ENCODE measurements at regions not wholly inside any gene's neighbourhood (a gene's known extent, or its start where the extent isn't known, plus 50 kb on each side); places are given as distances from the start of the nearest gene placed in this dataset.

DNA sequence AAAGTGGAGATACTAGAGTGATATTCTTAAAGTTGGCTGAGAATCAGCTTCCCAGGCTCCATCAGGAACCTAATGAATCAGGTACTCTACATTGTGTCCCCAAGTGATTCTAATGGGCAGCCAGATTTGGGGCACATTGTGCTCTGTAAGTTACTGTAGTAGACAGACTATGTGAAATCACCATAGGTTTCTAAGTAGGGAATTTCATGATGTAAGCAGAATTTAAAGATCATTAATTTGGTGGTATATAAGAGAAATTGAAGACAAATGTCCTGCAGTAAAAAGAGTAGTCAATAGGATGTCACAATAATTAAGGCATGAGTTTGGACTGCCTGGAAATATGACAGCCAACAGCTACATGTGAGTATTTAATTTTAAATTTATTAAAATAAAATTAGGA, 602.4 kb upstream of the ACVR2A start:
- no peak for DNase-seq

DNA sequence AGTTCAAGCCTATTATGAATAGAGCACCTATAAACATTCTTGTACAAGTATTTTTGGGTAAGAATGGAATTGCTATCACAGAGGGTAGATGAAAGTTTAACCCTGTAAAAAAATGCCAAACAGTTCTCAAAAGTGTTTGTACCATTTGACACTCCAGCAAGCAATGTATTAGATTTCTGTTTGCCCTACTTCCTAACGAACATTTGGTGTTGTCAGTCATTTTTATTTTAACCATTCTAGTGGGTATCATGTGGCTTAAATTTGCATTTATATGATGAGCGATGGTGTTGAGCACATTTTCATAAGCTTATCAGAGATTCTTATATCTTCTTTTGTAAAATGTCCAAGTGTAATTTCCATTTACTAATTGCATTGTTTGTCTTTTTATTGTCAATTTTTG, 608.2 kb upstream of the ACVR2A start:
- DNase-seq = no peak

DNA sequence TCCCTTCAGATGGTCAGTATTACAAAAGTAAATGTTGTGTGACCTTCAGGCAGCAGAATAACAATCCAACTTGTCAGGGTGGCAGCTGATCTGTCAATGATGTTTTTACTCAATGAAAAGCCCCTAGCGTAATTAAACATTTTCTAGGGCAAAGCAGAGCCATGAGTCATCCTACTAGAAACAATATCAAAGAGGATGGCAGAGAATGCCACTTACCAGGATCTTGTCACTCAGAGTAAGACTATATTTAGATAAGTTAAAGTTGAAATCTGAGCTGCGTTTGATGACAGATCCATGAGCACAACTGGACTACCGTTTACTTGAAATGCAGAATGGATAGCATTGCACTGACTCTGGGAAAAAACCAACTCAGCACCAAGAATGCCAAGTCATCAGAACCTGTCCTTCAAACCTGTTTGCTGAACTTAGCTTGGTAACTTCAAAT, 612.6 kb upstream of the ACVR2A start:
- no peak for DNase-seq

DNA sequence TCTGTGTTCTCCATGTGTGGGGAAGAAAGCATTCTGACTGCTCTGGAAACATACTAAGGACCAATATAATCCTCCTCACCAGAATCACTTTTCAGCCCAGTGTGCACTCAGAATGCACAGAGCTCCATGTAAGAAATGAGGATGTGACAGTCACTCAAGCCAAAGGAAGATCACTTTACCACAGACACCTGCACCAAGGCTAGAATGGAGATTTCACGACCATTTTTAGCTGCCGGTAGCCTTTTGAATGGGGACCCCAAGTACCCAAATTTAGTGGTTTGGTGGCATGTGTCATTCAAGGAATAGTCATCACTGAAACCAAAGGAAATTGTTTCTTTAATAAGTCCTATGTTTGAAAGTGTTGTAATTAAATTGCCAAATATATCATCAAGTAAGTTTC, 613.2 kb upstream of the ACVR2A start:
- DNase-seq = no peak

DNA sequence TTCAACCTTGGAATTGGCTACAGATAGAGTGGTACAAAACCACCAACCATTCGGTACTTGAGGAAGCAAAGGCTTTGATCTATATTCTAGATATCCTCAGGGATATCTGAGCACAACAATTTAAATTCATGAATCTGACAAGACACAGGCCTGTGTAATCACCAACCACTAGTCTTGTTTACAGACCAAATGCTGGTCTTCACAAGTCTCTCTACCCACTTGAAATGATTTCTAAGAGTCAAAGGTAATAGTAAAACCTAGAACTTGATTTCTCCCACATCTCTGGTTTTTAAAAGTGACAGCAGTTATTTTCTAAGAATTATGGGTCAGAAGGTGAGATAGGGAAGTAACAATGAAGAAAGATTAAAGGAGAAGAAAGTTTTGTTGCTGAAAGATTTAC, 613.7 kb upstream of the ACVR2A start:
- DNase-seq = no peak

DNA sequence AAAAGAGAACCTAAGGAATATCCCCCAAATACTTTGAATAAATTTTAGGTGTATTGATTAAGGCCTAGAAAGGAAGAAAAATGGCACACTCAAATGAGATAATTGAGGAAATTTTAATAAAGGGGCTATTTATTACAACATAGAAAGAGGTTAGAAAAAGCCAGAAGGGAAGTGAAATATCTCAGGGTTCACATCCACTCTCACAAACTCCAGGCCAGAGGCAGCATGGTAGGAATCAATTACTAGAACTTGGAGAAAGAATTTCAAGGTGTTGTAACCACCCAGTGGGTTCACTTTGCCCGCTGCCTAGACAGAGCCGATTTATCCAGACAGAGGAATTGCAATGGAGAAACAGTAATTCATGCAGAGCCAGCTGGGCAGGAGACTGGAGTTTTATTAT, 617.5 kb upstream of the ACVR2A start:
- no peak for DNase-seq

DNA sequence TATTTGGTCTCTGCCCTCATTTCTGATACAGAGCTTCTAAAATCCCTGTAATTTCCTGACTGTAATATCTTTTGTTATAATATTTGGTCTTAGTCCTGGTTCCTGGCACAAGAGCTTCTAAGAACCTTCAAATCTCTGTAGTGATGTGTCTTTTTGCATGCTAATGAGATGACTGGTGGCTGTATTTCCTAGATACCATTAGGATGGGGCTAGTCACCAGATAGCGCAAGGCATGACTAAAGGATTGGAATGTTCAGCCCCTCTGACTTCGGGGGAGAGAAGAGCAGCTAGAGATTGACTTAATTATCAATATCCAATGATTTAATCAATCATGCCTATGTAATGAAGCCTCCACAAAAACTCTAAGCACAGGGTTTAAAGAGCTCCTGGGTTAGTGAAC, 620.8 kb upstream of the ACVR2A start:
- no peak for DNase-seq

DNA sequence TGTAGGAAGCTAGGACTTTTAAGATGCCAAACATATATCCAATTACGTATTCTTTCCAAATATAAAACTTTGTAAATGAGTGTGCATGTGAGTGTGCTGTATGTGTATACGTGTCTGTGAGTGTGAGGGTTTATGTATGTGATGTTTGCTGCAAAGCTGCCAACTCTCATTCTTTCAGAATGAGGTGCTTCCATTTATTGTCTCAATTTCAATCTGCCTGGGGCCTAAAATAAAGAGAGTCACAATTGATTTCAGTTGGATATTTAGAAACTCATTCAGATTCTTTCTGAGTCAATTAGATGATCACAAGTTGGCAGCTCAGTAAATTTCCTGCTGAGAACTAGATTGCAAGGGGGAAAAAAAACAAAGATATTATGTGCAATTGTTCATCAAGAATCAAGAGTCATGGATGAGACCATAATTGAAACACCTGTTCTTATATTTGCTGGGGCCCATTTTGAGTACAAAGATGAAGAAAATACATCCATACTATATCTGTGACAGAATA, 621.2 kb upstream of the ACVR2A start:
- DNase-seq = no peak

DNA sequence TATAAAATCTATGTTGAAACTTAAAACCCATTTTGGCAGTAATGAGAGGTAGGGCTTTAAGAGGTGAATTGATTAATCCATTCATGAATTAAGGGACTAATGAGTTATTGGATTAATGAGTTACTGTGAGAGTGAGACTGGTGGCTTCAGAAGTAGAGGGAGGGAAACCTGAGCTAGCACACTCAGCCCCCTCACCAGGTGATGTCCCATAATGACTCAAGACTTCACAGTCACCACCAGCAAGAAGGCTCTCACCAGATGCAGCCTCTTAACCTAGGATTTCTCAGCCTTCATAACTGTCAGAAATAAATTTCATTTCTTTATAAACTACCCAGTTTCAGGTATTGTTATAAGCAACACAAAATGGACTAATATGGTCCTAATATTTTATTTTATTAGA, 621.7 kb upstream of the ACVR2A start:
- DNase-seq = no peak

DNA sequence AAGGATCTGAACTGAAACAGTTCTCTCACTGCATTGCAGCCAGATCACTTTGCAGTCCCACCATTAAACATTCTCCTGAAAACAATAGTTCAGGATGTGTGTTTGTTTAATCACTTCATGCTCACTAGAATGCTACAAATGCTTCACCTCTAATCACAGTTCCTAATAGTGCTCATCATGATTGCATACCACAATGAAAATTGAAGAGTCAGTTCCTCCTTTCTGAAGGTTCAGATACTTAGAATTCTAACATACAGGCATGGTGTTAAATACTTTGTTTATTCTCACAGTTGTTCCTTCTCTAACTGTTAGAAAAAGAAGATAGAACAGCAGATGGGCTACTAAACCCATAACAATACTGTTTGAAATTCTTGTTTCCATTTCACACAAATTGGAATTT, 622.3 kb upstream of the ACVR2A start:
- no peak for DNase-seq

DNA sequence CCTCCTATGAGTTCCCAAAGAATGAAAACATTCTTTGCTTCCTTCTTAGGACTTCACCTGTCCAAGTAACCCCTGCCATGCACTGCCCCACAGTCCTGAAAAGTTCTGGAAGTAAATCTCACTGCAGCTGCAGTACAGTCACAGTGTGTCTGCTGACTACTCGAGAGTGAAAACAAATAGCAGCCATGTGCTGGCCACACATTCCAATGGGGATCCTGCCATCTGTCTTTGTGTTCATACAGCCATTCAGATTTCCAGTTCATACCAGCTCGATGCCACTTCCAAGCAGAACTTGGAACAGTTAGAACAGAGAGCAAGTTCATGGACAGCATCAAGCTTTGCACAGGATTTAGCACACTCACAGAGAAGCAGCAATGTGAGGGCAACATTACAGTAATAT, 629.9 kb upstream of the ACVR2A start:
- DNase-seq = no peak

DNA sequence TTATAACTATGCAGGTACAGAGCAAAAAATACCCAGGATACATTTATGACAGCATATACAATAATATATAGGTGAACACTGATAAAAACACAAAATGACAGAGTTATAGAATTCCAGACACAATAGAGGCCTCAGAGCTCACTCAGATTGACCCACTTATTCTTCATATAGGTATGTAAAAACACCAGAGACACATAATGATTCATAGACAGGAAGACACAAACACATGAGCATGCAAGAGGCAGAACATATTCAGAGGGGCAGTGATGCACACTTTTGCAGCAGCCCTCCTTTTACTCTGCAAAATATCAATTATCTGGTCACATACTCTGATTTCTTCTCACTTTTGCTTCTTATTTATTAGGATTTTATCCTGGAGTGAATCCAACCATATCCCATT, 633.3 kb upstream of the ACVR2A start:
- no peak for DNase-seq

DNA sequence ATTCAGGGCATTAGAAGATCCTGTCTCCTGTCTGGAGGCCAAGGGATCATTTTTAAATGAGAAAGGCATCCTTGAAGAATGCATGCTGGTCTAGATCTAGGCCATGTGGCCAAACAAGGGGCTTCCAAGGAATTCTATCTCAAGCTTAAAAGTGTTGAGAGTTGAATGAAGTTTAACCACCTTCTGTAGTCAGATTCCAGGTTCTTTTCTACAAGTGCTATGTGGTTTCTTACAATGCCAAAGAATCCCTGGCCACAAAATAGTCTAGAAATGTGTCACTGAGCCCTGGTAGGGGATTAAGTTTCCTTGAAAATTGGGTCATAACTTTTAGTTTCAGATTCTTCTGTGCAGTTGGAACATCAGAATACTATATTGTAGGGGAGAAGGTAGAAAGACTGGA, 640.7 kb upstream of the ACVR2A start:
- no peak for DNase-seq

DNA sequence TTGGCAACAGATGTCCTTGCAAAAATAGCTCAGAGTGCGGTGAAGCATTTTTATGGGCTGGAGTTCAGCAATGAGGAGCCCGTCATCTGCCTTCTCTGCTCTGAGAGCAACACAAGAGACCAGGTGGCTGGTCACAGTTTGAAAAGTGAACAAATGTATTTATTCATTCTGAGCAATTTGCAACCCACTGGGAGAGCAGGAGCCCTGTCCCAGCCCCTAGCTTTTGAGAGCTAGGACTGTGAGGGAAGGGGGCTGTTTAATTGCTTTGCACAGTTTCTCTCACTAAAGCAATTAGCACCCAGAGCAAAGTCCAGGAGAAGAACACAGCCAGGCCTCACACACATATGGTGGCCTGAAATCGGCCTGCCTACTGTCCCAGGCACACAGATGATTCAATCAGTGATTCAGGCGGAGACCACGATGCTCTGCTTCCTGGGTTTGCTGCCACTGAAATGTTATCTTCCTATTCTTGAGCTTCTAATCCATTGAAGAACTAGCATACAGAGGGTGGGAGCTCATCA, 646.1 kb upstream of the ACVR2A start:
- DNase-seq = no peak

DNA sequence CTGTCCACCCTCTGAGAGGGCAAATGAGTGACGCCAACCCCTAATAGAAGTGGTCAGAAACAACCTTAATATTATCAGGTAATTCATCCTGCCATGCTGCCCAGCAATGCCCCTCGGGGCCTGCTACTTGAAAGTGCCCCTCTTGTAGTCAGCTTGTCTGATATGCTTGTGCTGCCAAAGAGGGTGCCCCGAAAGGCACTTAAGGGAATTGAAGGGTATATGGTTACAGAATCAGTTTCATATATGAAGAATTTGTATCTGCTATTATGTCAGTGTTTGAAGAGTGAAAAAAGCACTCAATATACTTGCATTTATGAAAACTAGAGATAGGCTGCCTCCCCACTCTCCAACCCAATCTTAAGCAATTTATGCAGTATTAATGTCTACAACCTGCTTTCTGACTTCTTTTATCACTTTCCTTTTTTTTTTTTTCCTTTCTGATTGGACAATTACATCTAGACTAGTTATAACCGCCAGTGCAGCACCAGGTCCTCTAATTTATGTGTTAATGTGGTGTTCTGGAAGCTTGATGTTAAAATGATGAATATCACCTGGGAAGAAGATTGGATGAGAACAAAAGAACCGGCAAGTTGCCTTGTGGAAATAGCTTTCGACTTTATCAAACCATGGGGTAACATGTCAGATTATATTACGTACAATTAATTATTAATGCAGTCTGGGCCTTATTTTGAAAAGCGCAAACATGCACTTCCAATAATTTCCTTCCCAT, 646.9 kb upstream of the ACVR2A start:
- DNase-seq = no peak

DNA sequence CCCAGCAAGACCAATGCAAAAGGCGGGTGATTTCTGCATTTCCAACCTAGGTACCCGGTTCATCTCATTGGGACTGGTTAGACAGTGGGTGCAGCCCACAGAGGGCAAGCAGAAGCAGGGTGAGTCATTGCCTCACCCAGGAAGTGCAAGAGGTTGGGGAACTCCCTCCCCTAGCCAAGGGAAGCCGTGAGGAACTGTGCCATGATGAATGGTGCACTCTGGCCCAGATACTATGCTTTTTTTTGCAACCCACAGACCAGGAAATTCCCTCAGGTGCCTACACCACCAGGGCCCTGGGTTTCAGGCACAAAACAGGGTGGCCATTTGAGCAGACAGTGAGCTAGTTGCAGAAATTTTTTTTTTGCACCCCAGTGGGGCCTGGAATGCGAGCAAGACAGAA, 662.6 kb upstream of the ACVR2A start:
- no peak for DNase-seq

DNA sequence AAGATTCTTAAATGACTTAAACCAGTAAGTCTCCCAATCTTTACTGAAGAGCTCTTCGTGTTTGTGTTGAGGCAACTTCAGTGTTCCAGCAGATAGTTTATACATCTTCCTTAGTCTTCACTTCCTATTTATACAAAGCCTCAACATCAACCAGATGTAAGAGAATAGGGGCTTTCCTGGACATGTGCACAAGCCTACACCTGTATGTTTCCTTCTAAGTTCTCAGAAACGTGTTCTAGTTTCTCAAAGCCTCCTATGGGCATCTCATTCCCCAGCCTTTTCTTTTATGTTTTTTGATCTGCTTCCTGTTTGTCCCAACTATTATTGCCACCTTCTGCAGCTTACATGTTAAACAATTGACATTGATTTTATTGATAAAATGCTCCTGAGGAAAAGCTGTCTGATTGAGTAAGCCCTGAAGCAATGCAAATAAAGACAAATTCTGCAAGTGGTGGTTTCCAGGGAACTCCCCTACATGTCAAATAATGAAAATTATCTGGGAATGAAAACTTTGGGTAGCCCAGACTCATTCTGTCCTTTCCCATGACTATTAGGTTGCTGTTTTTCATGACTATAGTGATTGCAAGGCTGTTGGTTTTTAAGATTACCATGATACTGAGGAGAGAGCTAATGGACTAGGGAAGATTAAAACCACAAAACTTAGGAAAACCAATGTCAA, 663.3 kb upstream of the ACVR2A start:
- DNase-seq = no peak

DNA sequence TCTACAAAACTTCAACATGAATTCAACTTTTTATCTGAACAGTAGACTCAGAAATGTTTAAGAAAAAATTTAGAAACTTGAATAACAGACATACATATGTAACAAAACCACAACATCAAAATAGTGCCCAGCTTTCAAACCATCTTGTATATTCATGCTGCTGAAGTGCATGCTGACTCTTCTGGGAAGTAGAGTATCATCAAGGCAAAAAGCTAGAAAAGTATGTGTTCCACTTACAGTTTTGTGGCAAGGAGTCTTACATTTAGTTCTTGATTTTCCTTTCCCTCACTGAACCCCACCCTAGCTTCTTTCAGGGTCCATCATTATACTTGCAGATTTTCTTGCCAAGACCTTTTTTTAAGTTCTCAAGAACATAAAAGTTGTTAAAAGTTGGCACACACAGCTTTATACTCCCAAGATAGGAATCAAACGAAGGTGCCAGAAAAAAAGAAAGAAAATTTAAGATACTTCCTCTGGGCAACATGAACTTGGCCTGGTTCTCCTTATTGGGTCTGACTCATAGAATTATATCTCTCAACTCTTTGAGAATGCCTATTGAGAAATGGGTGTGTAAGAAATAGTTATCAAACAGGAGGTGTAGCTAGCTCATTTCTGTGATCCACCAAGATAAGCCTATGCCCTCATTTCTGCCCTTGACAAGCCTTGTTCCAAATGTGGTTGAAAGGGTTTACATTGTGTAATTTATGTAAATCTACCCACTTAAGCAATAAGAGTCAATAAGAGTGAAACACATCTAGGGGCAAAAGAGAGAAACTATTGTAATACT, 667.6 kb upstream of the ACVR2A start:
- DNase-seq = no peak

DNA sequence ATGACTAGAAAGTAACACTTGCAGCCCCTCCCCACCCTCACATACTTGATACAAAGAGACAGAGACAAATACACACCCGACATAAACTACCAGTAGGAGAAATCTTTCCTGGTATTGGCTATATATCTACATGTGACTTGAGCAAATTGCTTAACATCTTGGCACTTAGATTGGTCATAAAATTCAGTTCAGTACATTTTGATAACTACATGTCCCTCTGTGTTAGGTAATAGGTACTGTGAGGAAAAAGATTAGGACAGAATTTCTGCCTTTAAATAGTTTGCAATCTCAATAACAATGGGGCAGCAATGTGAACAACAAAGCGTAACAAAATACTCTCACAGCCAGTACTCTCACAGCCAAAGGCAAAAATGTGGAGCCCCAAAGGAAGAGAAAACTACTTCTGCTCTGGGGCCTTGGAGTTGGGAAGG, 670.0 kb upstream of the ACVR2A start:
- DNase-seq = no peak

DNA sequence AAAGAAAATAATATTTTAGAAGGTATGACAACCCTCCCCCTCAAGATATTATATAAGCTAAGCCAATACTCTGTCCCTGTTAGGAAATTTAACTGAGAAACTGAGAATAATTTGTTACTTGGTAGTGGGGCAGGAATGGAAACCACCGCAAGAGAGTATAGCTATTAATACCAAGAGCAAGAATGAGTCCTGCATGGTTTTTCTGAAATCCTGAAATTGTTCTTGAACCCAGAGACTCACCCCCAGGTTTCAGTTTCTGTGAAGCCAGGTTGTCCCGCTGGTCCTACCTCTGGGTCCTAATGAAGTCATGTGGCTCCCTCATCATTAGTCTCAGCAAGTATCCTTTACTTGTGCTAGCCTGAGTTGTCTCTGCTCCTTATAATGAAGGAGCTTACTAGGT, 671.0 kb upstream of the ACVR2A start:
- DNase-seq = no peak

DNA sequence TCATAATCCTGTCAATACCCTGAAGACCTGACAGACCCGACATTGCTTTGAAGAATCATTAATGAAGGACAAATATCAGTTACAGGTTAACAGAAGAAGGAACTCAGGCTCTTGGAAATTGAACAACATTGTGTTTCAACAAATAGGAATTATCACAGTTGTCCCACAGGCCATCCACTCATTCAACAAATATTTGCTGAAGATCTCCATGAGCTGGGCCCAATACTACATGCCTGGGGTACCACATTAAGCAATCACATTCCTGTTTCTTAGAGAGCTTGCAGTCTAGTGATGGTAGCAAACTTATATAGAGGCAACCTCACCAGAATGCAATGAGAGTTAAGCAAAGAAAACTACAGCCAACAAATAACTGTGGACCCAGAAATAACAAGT, 671.6 kb upstream of the ACVR2A start:
- DNase-seq = no peak

DNA sequence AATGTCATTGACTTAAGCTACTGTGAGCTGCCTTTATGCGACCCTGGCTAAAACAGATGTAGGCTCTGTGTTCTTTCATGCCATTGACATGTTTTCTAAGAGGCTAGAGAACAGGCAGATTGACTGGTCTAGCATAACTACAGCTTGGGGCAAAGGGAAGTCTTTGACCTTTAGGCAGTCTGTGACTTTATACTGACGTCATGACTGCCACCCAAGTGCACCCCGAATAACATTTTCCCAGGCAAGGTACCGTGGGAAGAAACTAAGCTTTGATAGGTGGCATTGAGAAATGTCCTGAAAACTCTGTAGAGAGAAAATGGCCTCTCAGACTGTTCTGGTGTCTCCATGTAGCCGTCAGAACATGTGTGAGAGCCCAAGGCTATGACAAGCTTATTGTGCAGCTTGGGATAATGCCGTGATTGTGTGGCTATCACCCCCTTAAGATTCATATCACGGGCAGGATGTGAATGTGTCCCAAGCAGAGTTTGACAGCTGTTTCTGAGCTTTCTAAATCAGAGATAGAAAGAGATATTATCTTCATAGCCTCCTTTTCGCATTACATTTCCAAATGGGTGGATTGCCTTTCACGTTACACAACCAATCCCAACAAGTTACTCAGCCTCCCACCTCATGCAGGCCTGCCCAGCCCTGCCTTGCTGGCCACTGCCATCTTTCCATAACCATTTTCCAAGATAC, 672.2 kb upstream of the ACVR2A start:
- no peak for DNase-seq

DNA sequence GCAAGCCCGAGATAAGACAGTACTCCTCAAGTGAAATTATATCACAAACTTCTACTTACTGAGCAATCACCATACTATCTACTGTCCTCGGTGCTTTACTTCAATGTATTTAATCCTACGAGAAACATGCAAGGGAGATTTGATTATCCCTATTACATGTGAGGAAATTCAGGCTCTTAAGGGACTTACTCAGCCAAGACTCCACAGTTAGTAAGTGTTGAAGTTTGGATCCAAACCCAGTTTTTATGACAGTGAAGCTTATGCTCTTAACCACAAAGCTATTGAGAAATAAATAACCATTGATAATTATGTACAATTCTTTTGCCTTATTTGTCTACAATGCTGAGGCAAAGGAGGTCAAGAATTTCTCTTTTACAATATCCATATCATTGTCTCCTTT, 672.9 kb upstream of the ACVR2A start:
- no peak for DNase-seq

Measured in OCI-M1 (cell line).